HFFc6 (cell line): ENCODE measurements at regions not wholly inside any gene's neighbourhood (a gene's known extent, or its start where the extent isn't known, plus 50 kb on each side); places are given as distances from the start of the nearest gene placed in this dataset.

Experiments
- DNase-seq: peaks from one replicate; pipeline ENCODE4 v3.0.0-alpha.2; 2018
- H3K27ac Mint-ChIP-seq: 2 replicates; pipeline ENCODE4 v1.8.0; 2020; ENCODE audit warnings: mild to moderate bottlenecking, mixed read lengths
- H3K27me3 Mint-ChIP-seq: 2 replicates; pipeline ENCODE4 v1.8.0; 2021; ENCODE audit warnings: mild to moderate bottlenecking, moderate library complexity, mixed read lengths; ENCODE audit not compliant: insufficient read depth
- H3K36me3 Mint-ChIP-seq: 2 replicates; pipeline ENCODE4 v1.8.0; 2021; ENCODE audit warnings: low read depth, mixed read lengths
- H3K4me1 Mint-ChIP-seq: 2 replicates; pipeline ENCODE4 v1.8.0; 2020; ENCODE audit warnings: low read depth, mixed read lengths
- H3K4me3 Mint-ChIP-seq: 2 replicates; pipeline ENCODE4 v1.8.0; 2020; ENCODE audit warnings: mild to moderate bottlenecking, moderate library complexity, mixed read lengths
- H3K9me3 Mint-ChIP-seq: 2 replicates; pipeline ENCODE4 v1.8.0; 2020; ENCODE audit warnings: mild to moderate bottlenecking, mixed read lengths
- TF ChIP-seq, protein P1 (sequence below): fragments of 200-600 bp; sonication (generic); IDR thresholded peaks from 2 replicates; pipeline ENCODE4 v1.5.0; 2021; ENCODE audit warnings: antibody characterized with exemption, mild to moderate bottlenecking

DNA sequence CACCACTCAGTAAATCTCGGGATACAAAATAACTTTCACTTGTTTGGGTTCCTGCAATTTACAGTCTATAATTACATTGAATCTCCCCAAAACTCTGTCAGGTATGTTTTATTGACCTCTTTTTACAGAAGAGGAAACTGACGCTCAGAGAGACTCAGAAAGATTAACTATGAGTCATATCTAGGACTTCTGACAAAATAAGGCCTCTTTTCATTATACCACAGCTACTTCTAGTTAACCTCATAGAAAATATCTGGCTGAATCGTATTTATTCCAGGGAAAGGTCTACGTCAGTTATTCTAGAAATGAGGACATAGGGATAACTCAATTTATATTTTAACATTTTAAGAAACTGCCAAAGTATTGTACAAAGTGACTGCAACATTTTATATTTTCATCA lies 211.1 kb upstream of the FAM78B start:
- no peak overlapping the region for H3K27ac Mint-ChIP-seq
- H3K9me3 Mint-ChIP-seq: peaks cover 18% of the 10 kb centered on the region
- TF ChIP-seq, protein P1, sequence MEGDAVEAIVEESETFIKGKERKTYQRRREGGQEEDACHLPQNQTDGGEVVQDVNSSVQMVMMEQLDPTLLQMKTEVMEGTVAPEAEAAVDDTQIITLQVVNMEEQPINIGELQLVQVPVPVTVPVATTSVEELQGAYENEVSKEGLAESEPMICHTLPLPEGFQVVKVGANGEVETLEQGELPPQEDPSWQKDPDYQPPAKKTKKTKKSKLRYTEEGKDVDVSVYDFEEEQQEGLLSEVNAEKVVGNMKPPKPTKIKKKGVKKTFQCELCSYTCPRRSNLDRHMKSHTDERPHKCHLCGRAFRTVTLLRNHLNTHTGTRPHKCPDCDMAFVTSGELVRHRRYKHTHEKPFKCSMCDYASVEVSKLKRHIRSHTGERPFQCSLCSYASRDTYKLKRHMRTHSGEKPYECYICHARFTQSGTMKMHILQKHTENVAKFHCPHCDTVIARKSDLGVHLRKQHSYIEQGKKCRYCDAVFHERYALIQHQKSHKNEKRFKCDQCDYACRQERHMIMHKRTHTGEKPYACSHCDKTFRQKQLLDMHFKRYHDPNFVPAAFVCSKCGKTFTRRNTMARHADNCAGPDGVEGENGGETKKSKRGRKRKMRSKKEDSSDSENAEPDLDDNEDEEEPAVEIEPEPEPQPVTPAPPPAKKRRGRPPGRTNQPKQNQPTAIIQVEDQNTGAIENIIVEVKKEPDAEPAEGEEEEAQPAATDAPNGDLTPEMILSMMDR: no peak
- H3K27me3 Mint-ChIP-seq: no peaks in the 10 kb centered on the region; the same call in 1 of the 2 replicates
- H3K4me1 Mint-ChIP-seq: no peaks in the 10 kb centered on the region
- H3K4me3 Mint-ChIP-seq: no peak overlapping the region
- H3K36me3 Mint-ChIP-seq: no peaks in the 10 kb centered on the region
- DNase-seq: no peak

DNA sequence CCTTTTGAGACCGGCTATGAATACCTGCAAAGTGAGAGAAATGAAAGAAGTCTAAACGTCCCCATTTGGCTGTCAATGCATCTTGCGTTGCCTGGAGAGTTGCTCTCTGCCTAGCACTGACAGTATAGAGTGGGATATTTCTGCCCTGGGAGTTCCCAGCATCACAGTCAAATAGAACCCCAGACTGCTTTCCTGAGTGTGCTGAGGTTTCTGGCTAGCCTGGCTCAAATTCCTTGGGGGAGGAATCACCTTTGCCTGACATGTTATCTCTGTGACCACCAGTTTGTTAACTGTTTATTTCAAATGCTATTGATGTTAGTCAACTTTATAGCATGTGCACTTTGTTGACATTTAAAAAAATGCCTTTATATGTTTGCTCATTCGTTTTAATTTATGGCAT lies 212.0 kb upstream of the FAM78B start:
- TF ChIP-seq, protein P1: no peak
- Mint-ChIP-seq H3K27ac (no peak overlapping the region), H3K4me1 (no peaks in the 10 kb centered on the region), H3K4me3 (no peak overlapping the region), H3K27me3 (no peaks in the 10 kb centered on the region; the same call in none of the 2 replicates), H3K36me3 (no peaks in the 10 kb centered on the region), H3K9me3 (peaks cover 18% of the 10 kb centered on the region)
- DNase-seq: no peak

- TF ChIP-seq, protein P1: no peak
- H3K4me3 Mint-ChIP-seq: no peak overlapping the region
- no peak for DNase-seq
- H3K9me3 Mint-ChIP-seq: peaks cover 18% of the 10 kb centered on the region
- no peaks in the 10 kb centered on the region; the same call in none of the 2 replicates for H3K27me3 Mint-ChIP-seq
- no peak overlapping the region for H3K27ac Mint-ChIP-seq
- H3K4me1 Mint-ChIP-seq: no peaks in the 10 kb centered on the region
- no peaks in the 10 kb centered on the region for H3K36me3 Mint-ChIP-seq
These were observed 212.6 kb upstream of the FAM78B start for GRCh38 chr1:166379447-166379846.

GRCh38 chr1:166383137-166383536 lies 216.3 kb upstream of the FAM78B start:
- Mint-ChIP-seq H3K4me3 (no peak overlapping the region), H3K27me3 (no peaks in the 10 kb centered on the region; the same call in 1 of the 2 replicates), H3K9me3 (peaks cover 12% of the 10 kb centered on the region), H3K4me1 (no peaks in the 10 kb centered on the region), H3K36me3 (no peaks in the 10 kb centered on the region), H3K27ac (no peak overlapping the region)
- no peak for DNase-seq
- TF ChIP-seq, protein P1: no peak

GRCh38 chr1:166383635-166384346 lies 217.0 kb upstream of the FAM78B start:
- TF ChIP-seq, protein P1: no peak
- no peak overlapping the region for H3K27ac Mint-ChIP-seq
- H3K4me3 Mint-ChIP-seq: no peak overlapping the region
- H3K4me1 Mint-ChIP-seq: no peaks in the 10 kb centered on the region
- no peak for DNase-seq
- no peaks in the 10 kb centered on the region for H3K36me3 Mint-ChIP-seq
- no peaks in the 10 kb centered on the region; the same call in 1 of the 2 replicates for H3K27me3 Mint-ChIP-seq
- peaks cover 17% of the 10 kb centered on the region for H3K9me3 Mint-ChIP-seq
